Caco-2 (cell line): ENCODE measurements at regions not wholly inside any gene's neighbourhood (a gene's known extent, or its start where the extent isn't known, plus 50 kb on each side); places are given as distances from the start of the nearest gene placed in this dataset.

Source experiments
- BruUV-seq: library from RNA; stranded (reverse); fragments of 400-500 nt; replicated peaks from 2 replicates; lab custom pipeline; 2021; lab: Mats Ljungman, UMichigan
- CTCF ChIA-PET: fragments of 300-600 bp; sonication (Branson Sonifier 250); formaldehyde crosslinking; loops from one replicate; lab custom pipeline; 2022; ENCODE audit warnings: antibody characterized with exemption; lab: Charles Lee
- POLR2A ChIA-PET: fragments of 300-600 bp; sonication (Branson Sonifier 250); formaldehyde crosslinking; loops from one replicate; lab custom pipeline; 2022; ENCODE audit warnings: antibody characterized with exemption; lab: Charles Lee
- DNase-seq, 2 experiments: peaks; one replicate each; pipeline versions ENCODE4 v3.0.0 to v3.0.0-alpha.2; 2020 to 2022
- H3K27me3 ChIP-seq: replicated peaks from 2 replicates; pipeline ENCODE4 v1.6.0; 2011; ENCODE audit warnings: low read length; ENCODE audit not compliant: control insufficient read depth, insufficient read depth
- H3K36me3 ChIP-seq: 2 replicates; pipeline ENCODE4 v1.5.1; 2011; ENCODE audit warnings: low read length; ENCODE audit not compliant: control insufficient read depth, insufficient read depth
- H3K4me1 ChIP-seq: fragments of 250-450 bp; sonication (Bioruptor Pico); 2 replicates; pipeline ENCODE4 v1.5.1; 2020; ENCODE audit warnings: mild to moderate bottlenecking
- H3K4me3 ChIP-seq: 2 replicates; pipeline ENCODE4 v1.5.1; 2011; ENCODE audit warnings: low read depth, mild to moderate bottlenecking, control low read depth, low read length
- H3K9me3 ChIP-seq: fragments of 250-450 bp; sonication (Bioruptor Pico); 2 replicates; pipeline ENCODE4 v1.5.1; 2020; ENCODE audit warnings: mild to moderate bottlenecking, moderate library complexity
- H3K27ac Mint-ChIP-seq: one replicate; pipeline ENCODE4 v1.8.0; 2022; ENCODE audit warnings: mixed read lengths; ENCODE audit not compliant: unreplicated experiment
- H3K27me3 Mint-ChIP-seq: one replicate; pipeline ENCODE4 v1.8.0; 2022; ENCODE audit warnings: mixed read lengths; ENCODE audit not compliant: insufficient read depth, unreplicated experiment
- H3K36me3 Mint-ChIP-seq: one replicate; pipeline ENCODE4 v1.8.0; 2022; ENCODE audit warnings: mild to moderate bottlenecking, mixed read lengths; ENCODE audit not compliant: insufficient read depth, unreplicated experiment
- H3K4me1 Mint-ChIP-seq: one replicate; pipeline ENCODE4 v1.8.0; 2022; ENCODE audit warnings: low read depth, mixed read lengths; ENCODE audit not compliant: unreplicated experiment
- H3K4me3 Mint-ChIP-seq: one replicate; pipeline ENCODE4 v1.8.0; 2022; ENCODE audit warnings: mild to moderate bottlenecking, moderate library complexity, mixed read lengths; ENCODE audit not compliant: unreplicated experiment
- H3K9me3 Mint-ChIP-seq: one replicate; pipeline ENCODE4 v1.8.0; 2022; ENCODE audit warnings: mixed read lengths; ENCODE audit not compliant: unreplicated experiment
- intact Hi-C: fragments of 100-400 bp; cut with micrococcal nuclease; formaldehyde crosslinking; loops from one replicate; pipeline ENCODE4 v1.10.0; 2022; ENCODE audit not compliant: unreplicated experiment
- TF ChIP-seq, protein P1 (sequence below), 2 experiments: fragments of 200-600 bp in 1 of 2; IDR thresholded peaks; 1 replicate in 1 of 2; 2 replicates in 1 of 2; pipeline versions ENCODE4 v1.5.1 to v1.8.0; 2011 to 2022; ENCODE audit warnings: antibody characterized with exemption in 1 of 2, control low read depth in 1 of 2, inconsistent platforms in 1 of 2, low read depth in 1 of 2, low read length in 1 of 2, mild to moderate bottlenecking in 1 of 2, moderate library complexity in 1 of 2; ENCODE audit not compliant: insufficient read depth in 1 of 2, severe bottlenecking in 1 of 2, unreplicated experiment in 1 of 2

DNA sequence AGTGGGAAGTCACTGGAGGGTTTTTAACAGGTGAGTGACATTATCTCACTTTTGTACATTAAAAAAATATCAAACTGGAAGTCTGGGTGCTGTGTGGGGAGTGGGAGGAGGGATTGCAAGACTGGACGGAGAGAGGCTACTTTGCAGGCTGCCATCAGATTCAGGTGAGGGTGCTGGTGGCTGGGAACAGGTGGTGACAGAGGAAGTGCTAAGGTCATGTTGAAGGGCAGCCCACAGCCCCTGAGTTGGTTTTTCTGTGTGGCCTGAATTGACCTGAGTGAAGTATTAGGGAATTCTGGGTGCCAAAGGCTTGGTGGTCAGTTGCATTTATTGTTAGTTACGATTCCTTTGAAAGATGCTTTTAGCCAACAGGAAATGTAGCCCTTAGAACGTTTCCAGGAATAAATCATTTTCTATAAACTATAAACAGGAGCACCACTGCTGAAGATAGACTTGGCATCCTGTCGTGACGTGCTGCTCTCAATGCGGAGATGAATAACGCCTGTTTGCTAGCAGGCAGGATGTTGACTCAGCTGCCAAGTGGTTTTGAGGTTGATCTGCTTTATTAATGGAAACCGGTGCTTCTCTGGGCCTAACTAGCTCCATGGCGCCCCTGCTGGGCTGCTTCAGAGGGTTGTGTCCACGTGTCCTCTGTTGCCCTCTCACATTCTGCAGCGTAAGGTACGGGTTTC is 707.5 kb upstream of the TMEM132C start:
- intact Hi-C loops = loop anchor here (10.0 kb wide), 1 partner anchor 115 kb away; no protein-coding TSS in a partner anchor
- H3K27me3 Mint-ChIP-seq = no peaks in the 10 kb centered on the region
- no peaks in the 10 kb centered on the region for H3K36me3 Mint-ChIP-seq
- Histone ChIP-seq H3K27me3 (no peaks in the 10 kb centered on the region), H3K4me3 (no peak overlapping the region), H3K4me1 (no peaks in the 10 kb centered on the region), H3K36me3 (no peaks in the 10 kb centered on the region), H3K9me3 (no peaks in the 10 kb centered on the region)
- H3K9me3 Mint-ChIP-seq = peaks cover 8% of the 10 kb centered on the region
- TF ChIP-seq, protein P1, sequence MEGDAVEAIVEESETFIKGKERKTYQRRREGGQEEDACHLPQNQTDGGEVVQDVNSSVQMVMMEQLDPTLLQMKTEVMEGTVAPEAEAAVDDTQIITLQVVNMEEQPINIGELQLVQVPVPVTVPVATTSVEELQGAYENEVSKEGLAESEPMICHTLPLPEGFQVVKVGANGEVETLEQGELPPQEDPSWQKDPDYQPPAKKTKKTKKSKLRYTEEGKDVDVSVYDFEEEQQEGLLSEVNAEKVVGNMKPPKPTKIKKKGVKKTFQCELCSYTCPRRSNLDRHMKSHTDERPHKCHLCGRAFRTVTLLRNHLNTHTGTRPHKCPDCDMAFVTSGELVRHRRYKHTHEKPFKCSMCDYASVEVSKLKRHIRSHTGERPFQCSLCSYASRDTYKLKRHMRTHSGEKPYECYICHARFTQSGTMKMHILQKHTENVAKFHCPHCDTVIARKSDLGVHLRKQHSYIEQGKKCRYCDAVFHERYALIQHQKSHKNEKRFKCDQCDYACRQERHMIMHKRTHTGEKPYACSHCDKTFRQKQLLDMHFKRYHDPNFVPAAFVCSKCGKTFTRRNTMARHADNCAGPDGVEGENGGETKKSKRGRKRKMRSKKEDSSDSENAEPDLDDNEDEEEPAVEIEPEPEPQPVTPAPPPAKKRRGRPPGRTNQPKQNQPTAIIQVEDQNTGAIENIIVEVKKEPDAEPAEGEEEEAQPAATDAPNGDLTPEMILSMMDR (IDR thresholded peaks at IDR 0.05; ENCODE audit: insufficient read depth in 1 of 2, low read depth in 1 of 2, low read length in 1 of 2, severe bottlenecking in 1 of 2, unreplicated experiment in 1 of 2) = no peak
- POLR2A ChIA-PET = no interaction called here
- DNase-seq = no peak
- peaks cover 12% of the 10 kb centered on the region for H3K4me1 Mint-ChIP-seq
- CTCF ChIA-PET = no interaction called here
- no peak overlapping the region for H3K27ac Mint-ChIP-seq
- no peak overlapping the region for H3K4me3 Mint-ChIP-seq
- BruUV-seq = no TSS peak

DNA sequence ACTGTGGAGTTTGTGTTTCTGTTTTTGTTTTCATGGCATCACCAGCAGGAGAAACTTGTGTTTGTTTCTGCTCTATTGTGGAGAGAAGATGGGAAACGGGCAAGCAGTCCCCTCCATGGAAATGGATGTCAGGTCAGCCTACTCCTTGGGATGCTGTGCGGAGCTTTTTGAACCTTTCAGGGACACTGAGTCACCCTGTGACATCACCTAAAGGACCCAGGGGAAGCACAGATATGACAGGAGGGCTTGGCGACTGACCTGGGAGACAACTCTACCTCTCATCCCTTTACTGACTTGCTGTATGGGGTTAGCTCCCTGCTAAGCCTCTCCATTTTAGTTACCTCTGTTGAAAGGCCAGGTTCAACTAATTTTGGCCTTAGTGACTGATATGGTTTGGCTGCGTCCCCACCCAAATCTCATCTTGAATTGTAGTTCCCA is 706.9 kb upstream of the TMEM132C start:
- TF ChIP-seq, protein P1 (IDR thresholded peaks at IDR 0.05; ENCODE audit: insufficient read depth in 1 of 2, low read depth in 1 of 2, low read length in 1 of 2, severe bottlenecking in 1 of 2, unreplicated experiment in 1 of 2) = no peak
- no peaks in the 10 kb centered on the region for H3K27me3 ChIP-seq
- Mint-ChIP-seq H3K36me3 (no peaks in the 10 kb centered on the region), H3K4me1 (peaks cover 12% of the 10 kb centered on the region), H3K4me3 (no peak overlapping the region), H3K27me3 (no peaks in the 10 kb centered on the region), H3K27ac (no peak overlapping the region), H3K9me3 (peaks cover 8% of the 10 kb centered on the region)
- DNase-seq = no peak
- no peaks in the 10 kb centered on the region for H3K4me1 ChIP-seq
- CTCF ChIA-PET = no interaction called here
- no peak overlapping the region for H3K4me3 ChIP-seq
- POLR2A ChIA-PET = no interaction called here
- intact Hi-C loops = no loop called here
- no peaks in the 10 kb centered on the region for H3K9me3 ChIP-seq
- no TSS peak for BruUV-seq
- no peaks in the 10 kb centered on the region for H3K36me3 ChIP-seq

DNA sequence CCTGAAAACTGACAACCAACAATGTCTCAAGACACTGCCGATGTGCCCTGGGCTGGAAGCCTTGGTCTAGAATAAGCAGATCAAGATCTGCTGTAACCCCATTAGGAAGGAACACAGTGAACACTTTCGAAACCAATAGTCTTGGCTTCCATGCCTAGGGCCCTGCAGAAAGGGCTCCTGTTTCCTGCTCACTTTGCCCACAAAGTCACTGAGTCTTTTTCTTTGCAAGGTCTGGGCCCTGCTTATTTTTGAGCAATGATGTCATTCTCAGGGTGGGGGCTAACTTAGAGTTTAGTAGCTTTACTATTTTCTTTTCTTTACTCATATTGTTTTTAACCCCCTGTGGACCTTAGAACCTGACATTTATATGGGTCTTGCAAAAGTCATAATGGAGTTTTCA is 704.2 kb upstream of the TMEM132C start:
- ChIA-PET CTCF (no interaction called here), POLR2A (no interaction called here)
- no peaks in the 10 kb centered on the region for H3K4me1 Mint-ChIP-seq
- Histone ChIP-seq H3K36me3 (no peaks in the 10 kb centered on the region), H3K4me1 (no peaks in the 10 kb centered on the region), H3K9me3 (no peaks in the 10 kb centered on the region), H3K4me3 (no peak overlapping the region), H3K27me3 (no peaks in the 10 kb centered on the region)
- no peak overlapping the region for H3K27ac Mint-ChIP-seq
- H3K36me3 Mint-ChIP-seq = no peaks in the 10 kb centered on the region
- no peak for DNase-seq
- BruUV-seq = no TSS peak
- peaks cover 10% of the 10 kb centered on the region for H3K9me3 Mint-ChIP-seq
- no peaks in the 10 kb centered on the region for H3K27me3 Mint-ChIP-seq
- H3K4me3 Mint-ChIP-seq = no peak overlapping the region
- intact Hi-C loops = no loop called here
- TF ChIP-seq, protein P1 (IDR thresholded peaks at IDR 0.05; ENCODE audit: insufficient read depth in 1 of 2, low read depth in 1 of 2, low read length in 1 of 2, severe bottlenecking in 1 of 2, unreplicated experiment in 1 of 2) = no peak
